Mucosa of descending colon (tissue), 3 donors: ENCODE measurements at regions not wholly inside any gene's neighbourhood (a gene's known extent, or its start where the extent isn't known, plus 50 kb on each side); places are given as distances from the start of the nearest gene placed in this dataset.

Experiments
- ATAC-seq: fragments of 200-7000 bp; cut with Tn5 transposase; one replicate; pipeline ENCODE4 v1.9.1; 2020; ENCODE audit warnings: mild to moderate bottlenecking, moderate library complexity
- DNase-seq, 3 donors: peaks; one replicate each; pipeline ENCODE4 v3.0.0-alpha.2; 2020
- H3K36me3 ChIP-seq: fragments of 200-600 bp; one replicate; pipeline ENCODE4 v1.8.0; 2021; ENCODE audit warnings: low read depth, mild to moderate bottlenecking
- H3K4me1 ChIP-seq: fragments of 200-600 bp; one replicate; pipeline ENCODE4 v1.8.0; 2021; ENCODE audit warnings: low read depth, mild to moderate bottlenecking
- H3K4me3 ChIP-seq: fragments of 200-600 bp; one replicate; pipeline ENCODE4 v1.8.0; 2021; ENCODE audit warnings: mild to moderate bottlenecking
- H3K9me3 ChIP-seq: fragments of 200-600 bp; one replicate; pipeline ENCODE4 v1.8.0; 2021; ENCODE audit warnings: mild to moderate bottlenecking
- intact Hi-C, 2 donors: fragments of 100-400 bp; cut with DNase I in 1 of 2; cut with micrococcal nuclease in 1 of 2; formaldehyde crosslinking; loops; one replicate each; pipeline versions ENCODE4 v1.11.0 to v1.11.1; 2022; cut with DNase I, micrococcal nuclease
- TF ChIP-seq, protein P1 (sequence below): fragments of 200-600 bp; IDR thresholded peaks from one replicate; pipeline ENCODE4 v1.8.0; 2022; ENCODE audit warnings: antibody characterized with exemption, mild to moderate bottlenecking
- donor health status: DM: no; HTN: no; CAD: no; lungs with moderate emphysema.
- donor health status: DM: no; HTN: no; CAD: no.
- donor health status: DM: no; HTN: yes; CAD: no.

- intact Hi-C loops = no loop called here
- ATAC-seq = no peak
- DNase-seq = no peak
- Histone ChIP-seq H3K4me3 (no peak overlapping the region), H3K9me3 (no peaks in the 10 kb centered on the region), H3K4me1 (peaks cover 8% of the 10 kb centered on the region), H3K36me3 (no peaks in the 10 kb centered on the region)
- TF ChIP-seq, protein P1, sequence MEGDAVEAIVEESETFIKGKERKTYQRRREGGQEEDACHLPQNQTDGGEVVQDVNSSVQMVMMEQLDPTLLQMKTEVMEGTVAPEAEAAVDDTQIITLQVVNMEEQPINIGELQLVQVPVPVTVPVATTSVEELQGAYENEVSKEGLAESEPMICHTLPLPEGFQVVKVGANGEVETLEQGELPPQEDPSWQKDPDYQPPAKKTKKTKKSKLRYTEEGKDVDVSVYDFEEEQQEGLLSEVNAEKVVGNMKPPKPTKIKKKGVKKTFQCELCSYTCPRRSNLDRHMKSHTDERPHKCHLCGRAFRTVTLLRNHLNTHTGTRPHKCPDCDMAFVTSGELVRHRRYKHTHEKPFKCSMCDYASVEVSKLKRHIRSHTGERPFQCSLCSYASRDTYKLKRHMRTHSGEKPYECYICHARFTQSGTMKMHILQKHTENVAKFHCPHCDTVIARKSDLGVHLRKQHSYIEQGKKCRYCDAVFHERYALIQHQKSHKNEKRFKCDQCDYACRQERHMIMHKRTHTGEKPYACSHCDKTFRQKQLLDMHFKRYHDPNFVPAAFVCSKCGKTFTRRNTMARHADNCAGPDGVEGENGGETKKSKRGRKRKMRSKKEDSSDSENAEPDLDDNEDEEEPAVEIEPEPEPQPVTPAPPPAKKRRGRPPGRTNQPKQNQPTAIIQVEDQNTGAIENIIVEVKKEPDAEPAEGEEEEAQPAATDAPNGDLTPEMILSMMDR = no peak
Observed at GRCh38 chr2:240247868-240248720, 107.6 kb upstream of the OTOS start.

- H3K4me3 ChIP-seq = no peak overlapping the region
- DNase-seq = peak in 2 of 3 donors; percentile 13
- no peaks in the 10 kb centered on the region for H3K36me3 ChIP-seq
- H3K9me3 ChIP-seq = no peaks in the 10 kb centered on the region
- intact Hi-C loops = no loop called here
- TF ChIP-seq, protein P1 = no peak
- peaks cover 8% of the 10 kb centered on the region for H3K4me1 ChIP-seq
- ATAC-seq = no peak
Observed at GRCh38 chr2:240248721-240249422, 108.4 kb upstream of the OTOS start.

GRCh38 chr2:240249423-240250149 is 109.1 kb upstream of the OTOS start:
- no peak for ATAC-seq

DNA sequence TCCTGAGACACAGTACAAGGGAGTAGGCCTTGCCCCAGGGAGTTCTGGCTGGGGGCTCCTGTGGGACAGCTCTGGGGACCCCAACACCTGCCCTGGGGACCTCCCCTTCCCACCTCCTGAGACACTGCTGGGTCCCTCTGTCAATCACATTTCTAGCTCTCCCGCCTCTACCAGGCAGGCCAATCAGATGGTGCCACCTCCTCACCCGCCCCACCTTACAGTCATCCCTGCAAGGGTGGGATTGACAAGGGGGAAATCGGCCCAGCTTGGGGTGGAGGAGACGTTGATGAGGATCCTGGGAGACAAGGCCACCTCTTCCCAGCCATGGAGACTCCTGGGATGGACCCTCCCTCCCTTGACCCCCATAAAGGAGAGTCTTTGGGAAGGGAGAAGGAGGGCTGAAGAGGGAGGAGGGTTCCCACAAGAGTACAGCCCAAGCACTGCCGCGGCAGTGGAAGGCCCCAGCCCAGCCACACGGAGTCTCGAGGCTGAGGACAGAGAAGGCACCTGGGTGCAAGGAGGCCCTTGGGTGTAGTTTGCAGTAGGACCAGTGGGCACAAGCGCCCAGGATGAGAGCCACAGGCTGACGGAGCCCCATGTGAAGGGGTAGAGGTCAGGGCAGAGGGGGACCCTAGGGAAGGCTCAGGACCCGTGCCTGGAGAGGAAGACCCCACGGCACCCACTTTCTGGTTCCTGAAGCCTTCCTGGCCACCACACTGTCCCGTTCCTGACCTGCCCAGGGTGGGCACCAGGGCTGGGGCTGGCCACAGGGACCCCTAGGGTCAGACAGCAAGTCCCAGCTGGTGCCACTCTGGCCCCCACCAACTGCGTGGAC is 109.9 kb upstream of the OTOS start:
- Histone ChIP-seq H3K4me1 (peaks cover 8% of the 10 kb centered on the region), H3K9me3 (no peaks in the 10 kb centered on the region), H3K36me3 (no peaks in the 10 kb centered on the region), H3K4me3 (no peak overlapping the region)
- ATAC-seq = no peak
- no peak for DNase-seq
- intact Hi-C loops = no loop called here
- TF ChIP-seq, protein P1 = no peak

More at GRCh38 chr2:240249423-240250149, 109.1 kb upstream of the OTOS start:
- DNase-seq = peak in 2 of 3 donors; percentile 23 to 38
- Histone ChIP-seq H3K36me3 (no peaks in the 10 kb centered on the region), H3K4me1 (peaks cover 8% of the 10 kb centered on the region), H3K9me3 (no peaks in the 10 kb centered on the region), H3K4me3 (no peak overlapping the region)
- intact Hi-C loops = no loop called here
- TF ChIP-seq, protein P1 = no peak
